ENCODE measurements at regions not wholly inside any gene's neighbourhood (a gene's known extent, or its start where the extent isn't known, plus 50 kb on each side); places are given as distances from the start of the nearest gene placed in this dataset.

- no peaks in the 10 kb centered on the region for H3K36me3 Mint-ChIP-seq (ENCODE audit: low read depth)
Observed at GRCh38 chr11:86161336-86161735, 83.2 kb upstream of the EED start.

GRCh38 chr11:86160541-86161149 lies 83.9 kb upstream of the EED start:
- Mint-ChIP-seq H3K27me3 (no peaks in the 10 kb centered on the region), H3K27ac (no peak overlapping the region), H3K36me3 (ENCODE audit: low read depth) (no peaks in the 10 kb centered on the region), H3K4me3 (no peak overlapping the region), H3K4me1 (peaks cover 11% of the 10 kb centered on the region)
- ATAC-seq (no peak), DNase-seq (no peak)
- no peaks in the 10 kb centered on the region for H3K9me3 ChIP-seq (ENCODE audit: control insufficient read depth, low read length, poor library complexity, severe bottlenecking)

More at GRCh38 chr11:86161336-86161735, 83.2 kb upstream of the EED start:
- DNase-seq (no peak), ATAC-seq (no peak)
- Mint-ChIP-seq H3K27me3 (no peaks in the 10 kb centered on the region), H3K27ac (no peak overlapping the region), H3K4me3 (no peak overlapping the region), H3K4me1 (peaks cover 11% of the 10 kb centered on the region)
- H3K9me3 ChIP-seq (ENCODE audit: control insufficient read depth, low read length, poor library complexity, severe bottlenecking), result no peaks in the 10 kb centered on the region

DNA sequence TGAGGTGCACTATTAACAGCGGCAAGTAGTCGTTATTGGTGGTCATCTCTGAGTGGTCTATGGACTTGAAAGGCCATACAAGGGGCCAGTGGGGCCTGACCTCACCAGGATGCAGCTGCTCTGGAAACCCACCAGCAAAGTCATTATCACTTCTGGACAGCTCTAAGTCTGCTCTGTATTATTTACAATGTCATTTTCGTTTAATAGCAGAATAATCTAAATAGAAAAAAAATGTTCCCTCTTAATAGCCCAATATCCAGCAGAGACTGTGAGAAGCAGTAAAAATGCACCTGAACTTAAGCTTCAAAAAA lies 85.0 kb upstream of the EED start:
- ATAC-seq (no peak), DNase-seq (no peak)
- H3K4me3 Mint-ChIP-seq, result no peak overlapping the region
- no peaks in the 10 kb centered on the region for H3K36me3 Mint-ChIP-seq (ENCODE audit: low read depth)
- no peaks in the 10 kb centered on the region for H3K9me3 ChIP-seq (ENCODE audit: control insufficient read depth, low read length, poor library complexity, severe bottlenecking)
- H3K27ac Mint-ChIP-seq, result no peak overlapping the region
- peaks cover 11% of the 10 kb centered on the region for H3K4me1 Mint-ChIP-seq
- no peaks in the 10 kb centered on the region for H3K27me3 Mint-ChIP-seq

DNA sequence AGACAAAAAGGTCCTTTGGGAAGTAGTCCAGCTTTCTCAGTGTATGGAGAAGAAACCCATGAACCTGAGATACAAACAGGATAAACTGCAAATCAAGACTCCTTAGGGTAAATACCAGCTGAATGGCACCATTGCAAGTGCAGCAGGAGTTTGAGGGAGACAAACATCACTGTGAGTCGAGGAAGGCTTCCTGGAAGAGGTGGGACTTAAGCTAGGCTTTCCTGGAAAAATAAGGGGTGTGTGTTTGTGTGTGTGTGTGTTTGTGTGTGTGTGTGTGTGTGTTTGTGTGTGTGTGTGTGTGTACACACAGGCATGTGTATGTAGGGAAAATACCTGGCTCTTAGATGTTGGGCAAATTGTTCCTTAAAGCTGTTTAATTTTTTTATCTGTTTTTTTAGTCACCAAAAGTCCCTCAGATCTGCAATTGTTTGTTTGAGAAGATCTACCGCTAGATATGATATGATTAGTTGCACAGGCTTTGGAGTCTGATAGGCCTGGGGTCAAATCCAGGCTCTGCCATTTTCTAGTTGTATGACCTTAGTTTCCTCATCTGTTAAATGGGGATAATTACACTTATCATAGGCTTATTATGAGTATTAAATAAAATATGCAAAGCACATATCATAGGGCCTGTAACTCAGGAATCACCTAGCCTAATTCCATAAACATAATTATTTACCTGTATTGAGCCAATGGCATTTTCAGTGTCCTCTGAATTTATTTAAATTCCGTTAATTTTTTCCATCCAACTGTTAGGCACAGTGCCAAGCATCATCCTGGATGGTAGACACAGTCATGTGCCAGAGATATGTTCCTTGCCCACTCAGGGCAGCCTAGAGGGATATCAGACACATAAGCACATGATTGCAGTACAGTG lies 85.6 kb upstream of the EED start:
- Mint-ChIP-seq H3K27me3 (no peaks in the 10 kb centered on the region), H3K4me1 (peaks cover 11% of the 10 kb centered on the region)

DNA sequence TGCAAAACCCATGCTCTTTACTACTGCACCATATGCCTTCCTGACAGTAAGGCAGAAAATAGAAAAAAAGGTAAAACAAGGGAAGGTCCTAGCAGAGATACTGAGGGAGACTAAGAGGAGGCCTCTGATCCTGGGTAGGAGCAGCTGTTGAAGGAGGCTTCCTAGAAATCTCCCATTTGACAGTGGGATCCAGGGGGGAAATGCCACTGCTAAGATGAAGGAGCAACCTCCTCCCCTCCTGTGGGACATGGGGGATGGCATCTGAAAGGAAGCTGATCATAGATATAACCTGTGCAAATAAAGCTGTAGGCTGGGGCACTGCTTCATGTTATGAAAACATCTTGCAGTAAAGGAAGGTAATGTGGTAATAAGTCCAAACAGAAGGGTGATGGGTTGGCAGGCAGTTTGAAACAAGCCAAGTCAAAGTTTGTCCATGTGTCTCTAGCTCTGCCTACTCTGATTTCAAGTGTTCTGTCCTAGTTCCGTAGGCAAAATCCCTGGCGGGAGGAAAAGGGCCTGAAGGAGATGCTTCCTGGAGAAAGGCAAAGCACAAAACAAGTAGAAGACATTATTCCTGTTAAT lies 86.7 kb upstream of the EED start:
- DNase-seq (no peak), ATAC-seq (no peak)
- Mint-ChIP-seq H3K4me3 (no peak overlapping the region), H3K27me3 (no peaks in the 10 kb centered on the region), H3K36me3 (ENCODE audit: low read depth) (no peaks in the 10 kb centered on the region), H3K27ac (peak overlapping the region; percentile 41), H3K4me1 (peaks cover 15% of the 10 kb centered on the region)
- no peaks in the 10 kb centered on the region for H3K9me3 ChIP-seq (ENCODE audit: control insufficient read depth, low read length, poor library complexity, severe bottlenecking)

More for the DNA sequence above, 85.6 kb upstream of the EED start:
- ATAC-seq, result no peak
- no peak overlapping the region for H3K4me3 Mint-ChIP-seq
- H3K36me3 Mint-ChIP-seq (ENCODE audit: low read depth), result no peaks in the 10 kb centered on the region
- DNase-seq, result no peak
- H3K27ac Mint-ChIP-seq, result peak overlapping the region; percentile 48
- no peaks in the 10 kb centered on the region for H3K9me3 ChIP-seq (ENCODE audit: control insufficient read depth, low read length, poor library complexity, severe bottlenecking)

DNA sequence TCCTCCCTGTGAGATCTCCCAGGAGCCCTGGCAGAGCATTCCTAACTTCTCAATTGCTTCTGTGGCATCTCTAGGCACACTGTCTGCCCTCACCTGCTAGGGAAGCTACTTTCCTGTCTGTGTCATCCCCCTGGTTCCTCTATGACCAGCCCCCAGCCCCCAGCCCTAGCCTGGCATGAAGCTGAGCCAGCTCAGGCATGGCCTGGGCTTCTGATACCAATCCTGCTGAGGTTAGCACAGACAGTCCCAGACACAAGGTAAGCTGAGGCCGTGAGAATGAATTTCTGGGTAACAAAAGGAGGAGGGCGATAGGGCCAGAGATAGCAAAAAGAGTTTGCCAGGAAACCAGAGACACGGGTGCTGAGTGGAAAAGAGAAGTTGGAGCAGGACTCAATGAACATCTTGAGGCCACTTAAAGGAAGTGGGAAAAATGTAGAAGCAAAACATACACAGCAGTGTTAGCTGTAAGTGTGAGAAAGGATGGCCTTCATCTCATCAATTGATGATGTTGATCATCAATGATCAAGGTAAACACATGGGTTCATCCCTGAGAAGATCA lies 87.6 kb upstream of the PICALM start:
- H3K27me3 Mint-ChIP-seq, result no peaks in the 10 kb centered on the region
- H3K4me3 Mint-ChIP-seq, result no peak overlapping the region
- H3K36me3 Mint-ChIP-seq (ENCODE audit: low read depth), result peaks cover 2% of the 10 kb centered on the region
- DNase-seq, result no peak
- H3K4me1 Mint-ChIP-seq, result peaks cover 28% of the 10 kb centered on the region
- no peak for ATAC-seq
- no peaks in the 10 kb centered on the region for H3K9me3 ChIP-seq (ENCODE audit: control insufficient read depth, low read length, poor library complexity, severe bottlenecking)
- H3K27ac Mint-ChIP-seq, result no peak overlapping the region

GRCh38 chr11:86155200-86155844 lies 86.4 kb upstream of the PICALM start:
- DNase-seq (no peak), ATAC-seq (no peak)
- no peaks in the 10 kb centered on the region for H3K9me3 ChIP-seq (ENCODE audit: control insufficient read depth, low read length, poor library complexity, severe bottlenecking)
- Mint-ChIP-seq H3K27me3 (no peaks in the 10 kb centered on the region), H3K4me3 (no peak overlapping the region), H3K27ac (no peak overlapping the region), H3K36me3 (ENCODE audit: low read depth) (peaks cover 2% of the 10 kb centered on the region), H3K4me1 (peaks cover 36% of the 10 kb centered on the region)

DNA sequence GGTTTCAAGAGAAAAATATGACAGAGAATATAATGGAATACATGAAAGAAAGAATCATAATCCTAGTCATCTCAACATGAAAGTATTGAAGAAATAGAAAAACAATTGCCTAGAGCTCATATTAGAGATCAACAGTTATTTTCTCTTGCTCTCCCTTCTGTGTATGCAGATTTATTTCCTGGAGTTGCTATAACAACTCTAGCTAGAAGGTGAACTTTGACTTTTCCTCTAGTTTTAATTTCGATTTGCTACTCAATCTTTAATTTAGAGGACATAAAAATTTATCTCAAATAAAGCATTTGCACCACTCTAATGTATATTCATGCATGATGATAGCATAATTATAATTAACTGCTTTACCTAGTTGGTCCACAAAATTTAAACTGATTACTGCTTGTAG lies 84.6 kb upstream of the PICALM start:
- H3K4me3 Mint-ChIP-seq, result no peak overlapping the region
- peak overlapping the region; percentile 34 for H3K27ac Mint-ChIP-seq
- DNase-seq, result no peak

DNA sequence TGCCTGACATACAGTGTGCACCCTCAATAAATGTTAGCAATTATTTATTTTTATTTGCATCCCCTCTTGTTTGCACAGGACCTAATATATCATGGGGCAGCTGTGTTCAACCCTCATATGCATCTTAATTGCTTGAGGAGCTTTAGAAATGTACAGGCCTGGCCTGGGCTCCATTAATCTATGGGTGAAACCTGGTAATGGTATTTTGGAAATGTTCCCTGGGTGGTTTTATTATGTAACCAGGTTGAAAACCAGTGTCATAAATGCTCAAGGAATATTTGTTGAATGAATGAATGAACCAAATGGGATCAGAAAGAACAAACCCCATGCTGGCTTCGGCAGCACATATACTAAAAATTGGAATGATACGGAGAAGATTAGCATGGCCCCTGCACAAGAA lies 84.0 kb upstream of the PICALM start:
- peaks cover 30% of the 10 kb centered on the region for H3K4me1 Mint-ChIP-seq
- H3K27ac Mint-ChIP-seq, result peak overlapping the region; percentile 89
- peaks cover 6% of the 10 kb centered on the region for H3K36me3 Mint-ChIP-seq (ENCODE audit: low read depth)
- no peak for DNase-seq
- H3K9me3 ChIP-seq (ENCODE audit: control insufficient read depth, low read length, poor library complexity, severe bottlenecking), result no peaks in the 10 kb centered on the region
- no peaks in the 10 kb centered on the region for H3K27me3 Mint-ChIP-seq
- no peak for ATAC-seq
- no peak overlapping the region for H3K4me3 Mint-ChIP-seq

More for the DNA sequence above, 84.6 kb upstream of the PICALM start:
- Mint-ChIP-seq H3K4me1 (peaks cover 29% of the 10 kb centered on the region), H3K27me3 (no peaks in the 10 kb centered on the region), H3K36me3 (ENCODE audit: low read depth) (peaks cover 2% of the 10 kb centered on the region)
- H3K9me3 ChIP-seq (ENCODE audit: control insufficient read depth, low read length, poor library complexity, severe bottlenecking), result no peaks in the 10 kb centered on the region
- ATAC-seq, result no peak

GRCh38 chr11:86152006-86152862 lies 83.3 kb upstream of the PICALM start:
- H3K9me3 ChIP-seq (ENCODE audit: control insufficient read depth, low read length, poor library complexity, severe bottlenecking), result no peaks in the 10 kb centered on the region
- no peak overlapping the region for H3K4me3 Mint-ChIP-seq
- DNase-seq, result no peak
- no peaks in the 10 kb centered on the region for H3K27me3 Mint-ChIP-seq
- peak overlapping the region; percentile 89 for H3K27ac Mint-ChIP-seq
- H3K36me3 Mint-ChIP-seq (ENCODE audit: low read depth), result peaks cover 6% of the 10 kb centered on the region
- H3K4me1 Mint-ChIP-seq, result peaks cover 28% of the 10 kb centered on the region
- ATAC-seq, result peak; percentile 23

DNA sequence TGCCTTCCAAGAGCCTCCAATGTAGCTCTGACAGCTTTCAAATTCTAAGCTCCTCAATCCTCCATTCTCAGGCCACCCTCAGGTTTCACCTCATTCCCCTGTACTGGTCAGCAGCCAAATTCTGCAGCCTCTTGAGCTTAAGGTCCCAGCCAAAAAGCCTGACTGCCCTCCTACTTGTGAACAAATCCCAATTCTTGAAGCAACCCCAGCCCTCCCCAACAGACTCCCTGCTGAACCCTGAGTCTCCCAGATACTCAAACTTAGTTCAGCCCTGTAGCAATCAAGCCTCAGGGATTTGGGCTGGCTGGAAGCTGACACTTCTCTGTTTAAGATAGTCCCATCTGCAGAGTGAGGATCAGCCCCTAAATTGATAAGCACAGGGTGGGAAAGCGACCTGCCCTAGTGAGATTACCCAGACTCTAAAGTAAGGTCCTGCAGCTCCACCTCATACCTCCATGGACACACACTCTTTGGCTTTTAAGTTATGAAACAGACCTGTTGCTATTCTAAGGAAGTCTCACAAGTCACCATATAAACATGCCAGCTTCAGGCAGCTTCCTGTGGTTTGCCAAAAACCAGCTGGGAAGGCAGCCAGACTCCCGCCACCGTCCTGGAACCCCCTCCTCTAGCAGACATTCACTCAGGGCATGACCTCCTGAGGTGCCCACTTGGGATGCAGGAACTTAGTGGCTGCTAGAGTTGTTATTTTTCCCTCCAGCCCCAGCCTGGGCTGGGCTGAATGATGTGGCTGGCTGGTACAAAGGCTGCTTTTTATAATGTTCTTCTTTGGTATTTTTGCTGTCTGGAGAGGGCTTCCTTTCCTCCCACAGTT lies 82.5 kb upstream of the PICALM start:
- Mint-ChIP-seq H3K4me1 (peaks cover 28% of the 10 kb centered on the region), H3K4me3 (peak overlapping the region; percentile 47), H3K27me3 (no peaks in the 10 kb centered on the region), H3K36me3 (ENCODE audit: low read depth) (peaks cover 8% of the 10 kb centered on the region), H3K27ac (peak overlapping the region; percentile 89)
- no peak for DNase-seq
- peak; percentile 36 for ATAC-seq
- H3K9me3 ChIP-seq (ENCODE audit: control insufficient read depth, low read length, poor library complexity, severe bottlenecking), result no peaks in the 10 kb centered on the region

DNA sequence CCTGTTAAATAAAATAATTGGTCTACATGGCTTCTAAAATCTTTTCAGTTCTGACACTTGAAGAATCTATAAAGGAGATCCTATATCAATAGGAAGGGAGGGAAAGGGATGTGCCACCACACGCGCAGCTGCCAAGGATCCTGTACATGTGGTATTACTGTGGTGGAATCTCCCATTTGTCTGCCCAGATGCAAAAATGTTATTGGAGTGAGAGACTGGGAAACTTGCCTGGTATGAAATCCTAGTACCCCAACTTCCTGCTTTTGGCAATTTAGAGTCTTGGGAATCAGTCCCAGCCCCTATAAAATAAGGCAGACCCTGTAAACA lies 81.9 kb upstream of the PICALM start:
- Mint-ChIP-seq H3K27ac (peak overlapping the region; percentile 89), H3K4me1 (peaks cover 28% of the 10 kb centered on the region), H3K27me3 (no peaks in the 10 kb centered on the region), H3K4me3 (no peak overlapping the region), H3K36me3 (ENCODE audit: low read depth) (peaks cover 8% of the 10 kb centered on the region)
- H3K9me3 ChIP-seq (ENCODE audit: control insufficient read depth, low read length, poor library complexity, severe bottlenecking), result no peaks in the 10 kb centered on the region
- ATAC-seq (no peak), DNase-seq (no peak)
